Natural killer cell (primary cell): ENCODE measurements at regions not wholly inside any gene's neighbourhood (a gene's known extent, or its start where the extent isn't known, plus 50 kb on each side); places are given as distances from the start of the nearest gene placed in this dataset.

ENCODE experiments used
- ATAC-seq, 3 donors: fragments of 150-1000 bp in 2 of 3; fragments of 200-7000 bp in 1 of 3; cut with Tn5 transposase; 1 replicate in 1 of 3; 2 replicates in 2 of 3; pipeline ENCODE4 v1.10.0; 2021; ENCODE audit warnings: mild to moderate bottlenecking in 2 of 3, moderate library complexity in 2 of 3
- DNase-seq, 2 donors: peaks; one replicate each; pipeline versions ENCODE4 v3.0.0 to v3.0.0-alpha.2; 2013 to 2021; ENCODE audit warnings: mixed read lengths in 1 of 2
- H3K27ac ChIP-seq: one replicate; pipeline ENCODE4 v1.5.1; 2013; ENCODE audit warnings: mild to moderate bottlenecking, low read length
- H3K27me3 ChIP-seq: one replicate; pipeline ENCODE4 v1.6.1; 2013; ENCODE audit warnings: low read length; ENCODE audit not compliant: control insufficient read depth, insufficient read depth
- H3K36me3 ChIP-seq: one replicate; pipeline ENCODE4 v1.6.1; 2013; ENCODE audit warnings: low read length; ENCODE audit not compliant: control insufficient read depth, insufficient read depth
- H3K4me1 ChIP-seq: one replicate; pipeline ENCODE4 v1.6.1; 2013; ENCODE audit warnings: low read length; ENCODE audit not compliant: control insufficient read depth, insufficient read depth
- H3K4me3 ChIP-seq: one replicate; pipeline ENCODE4 v1.5.1; 2013; ENCODE audit warnings: low read length
- H3K9me3 ChIP-seq: one replicate; pipeline ENCODE4 v1.6.1; 2013; ENCODE audit warnings: low read length; ENCODE audit not compliant: control insufficient read depth, insufficient read depth
- H3K27ac Mint-ChIP-seq, 2 donors: one replicate each; pipeline ENCODE4 v1.8.0; 2022; ENCODE audit warnings: mild to moderate bottlenecking in 2 of 2, mixed read lengths in 2 of 2, moderate library complexity in 1 of 2
- H3K27me3 Mint-ChIP-seq, 2 donors: one replicate each; pipeline ENCODE4 v1.8.0; 2022; ENCODE audit warnings: low read depth in 2 of 2, mixed read lengths in 2 of 2
- H3K36me3 Mint-ChIP-seq: one replicate; pipeline ENCODE4 v1.8.0; 2022; ENCODE audit warnings: mixed read lengths
- H3K4me1 Mint-ChIP-seq, 2 donors: one replicate each; pipeline ENCODE4 v1.8.0; 2022; ENCODE audit warnings: mixed read lengths in 2 of 2
- H3K4me3 Mint-ChIP-seq: one replicate; pipeline ENCODE4 v1.8.0; 2022; ENCODE audit warnings: mild to moderate bottlenecking, moderate library complexity, mixed read lengths
- H3K9me3 Mint-ChIP-seq, 2 donors: one replicate each; pipeline ENCODE4 v1.8.0; 2022; ENCODE audit warnings: mixed read lengths in 2 of 2
- CTCF ChIP-seq: fragments of 200-600 bp; IDR thresholded peaks from one replicate; pipeline ENCODE4 v1.8.0; 2022; ENCODE audit warnings: antibody characterized with exemption
- WGBS: methylation state at CpG from one replicate; pipeline ENCODE4 v1.1.7; 2013; ENCODE audit warnings: missing lambda C conversion rate; ENCODE audit not compliant: insufficient coverage; 5-methylcytosine and 5-hydroxymethylcytosine counted together
- intact Hi-C: fragments of 100-400 bp; cut with micrococcal nuclease; formaldehyde crosslinking; loops from one replicate; pipeline ENCODE4 v1.14.2; 2022

- H3K27me3 ChIP-seq: no peaks in the 10 kb centered on the region
- no peak overlapping the region for H3K4me3 ChIP-seq
- Mint-ChIP-seq H3K36me3 (no peaks in the 10 kb centered on the region), H3K27ac (no peak overlapping the region), H3K9me3 (peaks cover 7 to 18% of the 10 kb centered on the region in 2 donors), H3K4me3 (no peak overlapping the region), H3K27me3 (no peaks in the 10 kb centered on the region), H3K4me1 (no peaks in the 10 kb centered on the region)
- H3K36me3 ChIP-seq: no peaks in the 10 kb centered on the region
- DNase-seq: no peak
- no peak for ATAC-seq
- 75% methylated on average over 4 of the region's 4 CpGs for WGBS
- intact Hi-C loops: no loop called here
- no peaks in the 10 kb centered on the region for H3K9me3 ChIP-seq
- no peak overlapping the region for H3K27ac ChIP-seq
- no peaks in the 10 kb centered on the region for H3K4me1 ChIP-seq
- no peak for TF ChIP-seq CTCF
These were observed 217.2 kb downstream of the RFC3 start for GRCh38 chr13:34035178-34035577.

GRCh38 chr13:34035676-34036325 lies 217.9 kb downstream of the RFC3 start:
- no peaks in the 10 kb centered on the region for H3K27me3 ChIP-seq
- Mint-ChIP-seq H3K36me3 (no peaks in the 10 kb centered on the region), H3K9me3 (peaks cover 7 to 14% of the 10 kb centered on the region in 2 donors), H3K4me1 (no peaks in the 10 kb centered on the region), H3K27me3 (no peaks in the 10 kb centered on the region), H3K27ac (no peak overlapping the region), H3K4me3 (no peak overlapping the region)
- H3K27ac ChIP-seq: no peak overlapping the region
- H3K9me3 ChIP-seq: no peaks in the 10 kb centered on the region
- WGBS: 85% methylated on average over 3 of the region's 3 CpGs
- no peak overlapping the region for H3K4me3 ChIP-seq
- H3K4me1 ChIP-seq: no peaks in the 10 kb centered on the region
- intact Hi-C loops: no loop called here
- no peak for ATAC-seq
- no peaks in the 10 kb centered on the region for H3K36me3 ChIP-seq
- DNase-seq: no peak
- TF ChIP-seq CTCF: no peak

GRCh38 chr13:34037636-34038540 lies 219.9 kb downstream of the RFC3 start:
- Mint-ChIP-seq H3K27me3 (no peaks in the 10 kb centered on the region), H3K4me3 (no peak overlapping the region), H3K27ac (no peak overlapping the region), H3K9me3 (peaks cover 8 to 14% of the 10 kb centered on the region in 2 donors), H3K36me3 (no peaks in the 10 kb centered on the region), H3K4me1 (no peaks in the 10 kb centered on the region)
- TF ChIP-seq CTCF: no peak
- no peak for ATAC-seq
- Histone ChIP-seq H3K4me1 (no peaks in the 10 kb centered on the region), H3K27ac (no peak overlapping the region), H3K27me3 (no peaks in the 10 kb centered on the region), H3K36me3 (no peaks in the 10 kb centered on the region), H3K9me3 (no peaks in the 10 kb centered on the region), H3K4me3 (no peak overlapping the region)
- WGBS: 78% methylated on average over 7 of the region's 7 CpGs
- DNase-seq: no peak
- intact Hi-C loops: no loop called here
